ENCODE measurements at regions not wholly inside any gene's neighbourhood (a gene's known extent, or its start where the extent isn't known, plus 50 kb on each side); places are given as distances from the start of the nearest gene placed in this dataset.

DNA sequence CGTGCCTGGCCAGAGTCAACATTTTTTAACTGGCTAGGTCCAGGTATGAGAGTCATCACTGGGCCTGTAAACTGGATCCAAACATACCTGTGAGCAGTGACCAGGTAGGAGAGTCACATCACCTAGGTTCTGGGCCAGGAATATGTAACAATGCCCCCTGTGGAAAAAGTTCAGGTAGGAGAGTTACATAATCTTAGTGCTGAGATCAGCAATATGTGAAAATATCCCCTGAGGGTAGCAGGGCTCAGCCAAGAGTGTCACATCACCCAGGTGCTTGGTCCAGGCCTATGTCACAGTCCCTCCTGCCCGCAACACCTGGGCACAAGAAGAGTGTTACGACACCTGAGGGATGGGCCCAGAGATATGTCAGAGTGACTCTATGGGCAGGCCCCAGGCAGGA is 2104.7 kb downstream of the TP53TG3F start:
- Histone ChIP-seq H3K36me3 (ENCODE audit: insufficient read depth in 1 of 2, low read depth in 1 of 2) (no peaks in the 10 kb centered on the region), H3K4me3 (no peak overlapping the region), H3K9me3 (no peaks in the 10 kb centered on the region), H3K27ac (no peak overlapping the region), H3K27me3 (ENCODE audit: insufficient read depth in 3 of 3, low read length in 2 of 3) (no peaks in the 10 kb centered on the region), H3K4me1 (no peaks in the 10 kb centered on the region)
- TF ChIP-seq, protein P1, sequence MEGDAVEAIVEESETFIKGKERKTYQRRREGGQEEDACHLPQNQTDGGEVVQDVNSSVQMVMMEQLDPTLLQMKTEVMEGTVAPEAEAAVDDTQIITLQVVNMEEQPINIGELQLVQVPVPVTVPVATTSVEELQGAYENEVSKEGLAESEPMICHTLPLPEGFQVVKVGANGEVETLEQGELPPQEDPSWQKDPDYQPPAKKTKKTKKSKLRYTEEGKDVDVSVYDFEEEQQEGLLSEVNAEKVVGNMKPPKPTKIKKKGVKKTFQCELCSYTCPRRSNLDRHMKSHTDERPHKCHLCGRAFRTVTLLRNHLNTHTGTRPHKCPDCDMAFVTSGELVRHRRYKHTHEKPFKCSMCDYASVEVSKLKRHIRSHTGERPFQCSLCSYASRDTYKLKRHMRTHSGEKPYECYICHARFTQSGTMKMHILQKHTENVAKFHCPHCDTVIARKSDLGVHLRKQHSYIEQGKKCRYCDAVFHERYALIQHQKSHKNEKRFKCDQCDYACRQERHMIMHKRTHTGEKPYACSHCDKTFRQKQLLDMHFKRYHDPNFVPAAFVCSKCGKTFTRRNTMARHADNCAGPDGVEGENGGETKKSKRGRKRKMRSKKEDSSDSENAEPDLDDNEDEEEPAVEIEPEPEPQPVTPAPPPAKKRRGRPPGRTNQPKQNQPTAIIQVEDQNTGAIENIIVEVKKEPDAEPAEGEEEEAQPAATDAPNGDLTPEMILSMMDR (IDR thresholded peaks at IDR 0.05) = no peak
- DNase-seq (no peak), ATAC-seq (no peak)
- intact Hi-C loops (cut with DNase I) = no loop called here
- WGBS, 3 donors = 88 to 92% (median 89%) methylated on average over 3 of the region's 3 CpGs

- H3K9me3 ChIP-seq = no peaks in the 10 kb centered on the region
- intact Hi-C loops (cut with DNase I) = no loop called here
- no peak for ATAC-seq
Measured at GRCh38 chr16:35564889-35565288, 2105.5 kb downstream of the TP53TG3F start.

DNA sequence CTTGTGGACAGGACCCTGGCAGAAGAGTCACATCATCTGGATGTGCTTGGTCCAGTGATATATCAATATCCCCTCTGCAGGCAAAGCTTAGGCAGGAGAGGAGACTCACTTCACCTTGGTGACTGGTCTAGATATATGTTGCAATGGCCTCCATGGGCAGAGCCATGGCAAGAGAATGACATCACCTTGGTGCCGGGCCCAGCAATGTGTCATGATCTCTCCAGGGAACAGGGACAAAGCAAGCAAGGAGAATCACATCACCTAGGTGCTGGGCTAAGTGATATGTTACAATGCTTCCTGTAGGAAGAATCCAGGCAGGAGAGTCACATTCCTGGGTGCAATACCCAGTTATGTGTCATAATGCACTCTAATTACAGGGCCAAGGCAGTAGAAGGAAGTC is 2106.2 kb downstream of the TP53TG3F start:
- H3K27me3 ChIP-seq (ENCODE audit: insufficient read depth in 3 of 3, low read length in 2 of 3) = no peaks in the 10 kb centered on the region
- intact Hi-C loops (cut with DNase I) = no loop called here
- DNase-seq = no peak
- H3K27ac ChIP-seq = no peak overlapping the region
- no peaks in the 10 kb centered on the region for H3K4me1 ChIP-seq
- WGBS, 3 donors = 59 to 75% (median 71%) methylated on average over 1 of the region's 1 CpG
- no peak for ATAC-seq
- H3K36me3 ChIP-seq (ENCODE audit: insufficient read depth in 1 of 2, low read depth in 1 of 2) = no peaks in the 10 kb centered on the region
- no peaks in the 10 kb centered on the region for H3K9me3 ChIP-seq
- H3K4me3 ChIP-seq = no peak overlapping the region
- TF ChIP-seq, protein P1 (IDR thresholded peaks at IDR 0.05) = no peak

More at GRCh38 chr16:35564889-35565288, 2105.5 kb downstream of the TP53TG3F start:
- no peak overlapping the region for H3K4me3 ChIP-seq
- H3K36me3 ChIP-seq (ENCODE audit: insufficient read depth in 1 of 2, low read depth in 1 of 2) = no peaks in the 10 kb centered on the region
- H3K4me1 ChIP-seq = no peaks in the 10 kb centered on the region
- no peaks in the 10 kb centered on the region for H3K27me3 ChIP-seq (ENCODE audit: insufficient read depth in 3 of 3, low read length in 2 of 3)
- 57 to 65% (median 60%) methylated on average over 1 of the region's 1 CpG for WGBS, 3 donors
- DNase-seq = no peak
- H3K27ac ChIP-seq = no peak overlapping the region
- TF ChIP-seq, protein P1 (IDR thresholded peaks at IDR 0.05) = no peak

GRCh38 chr16:35569413-35569812 is 2110.0 kb downstream of the TP53TG3F start:
- TF ChIP-seq, protein P1 (IDR thresholded peaks at IDR 0.05) = no peak
- Histone ChIP-seq H3K9me3 (no peaks in the 10 kb centered on the region), H3K36me3 (ENCODE audit: insufficient read depth in 1 of 2, low read depth in 1 of 2) (no peaks in the 10 kb centered on the region), H3K4me1 (no peaks in the 10 kb centered on the region), H3K27me3 (ENCODE audit: insufficient read depth in 3 of 3, low read length in 2 of 3) (no peaks in the 10 kb centered on the region), H3K4me3 (no peak overlapping the region), H3K27ac (no peak overlapping the region)
- intact Hi-C loops (cut with DNase I) = no loop called here
- DNase-seq (no peak), ATAC-seq (no peak)

- no peak overlapping the region for H3K27ac ChIP-seq
- no peak for ATAC-seq
Measured at GRCh38 chr16:35570946-35571345, 2111.5 kb downstream of the TP53TG3F start.

More at GRCh38 chr16:35570946-35571345, 2111.5 kb downstream of the TP53TG3F start:
- H3K27me3 ChIP-seq (ENCODE audit: insufficient read depth in 3 of 3, low read length in 2 of 3) = no peaks in the 10 kb centered on the region
- no peaks in the 10 kb centered on the region for H3K4me1 ChIP-seq
- H3K4me3 ChIP-seq = no peak overlapping the region
- DNase-seq = no peak
- no peaks in the 10 kb centered on the region for H3K9me3 ChIP-seq
- intact Hi-C loops (cut with DNase I) = no loop called here
- TF ChIP-seq, protein P1 (IDR thresholded peaks at IDR 0.05) = no peak
- no peaks in the 10 kb centered on the region for H3K36me3 ChIP-seq (ENCODE audit: insufficient read depth in 1 of 2, low read depth in 1 of 2)
- 38 to 46% (median 44%) methylated on average over 2 of the region's 2 CpGs for WGBS, 3 donors
